HepG2 (cell line): ENCODE measurements at regions not wholly inside any gene's neighbourhood (a gene's known extent, or its start where the extent isn't known, plus 50 kb on each side); places are given as distances from the start of the nearest gene placed in this dataset.

Experiments used
- ATAC-seq: fragments of 200-7000 bp; cut with Tn5 transposase; 3 replicates; pipeline ENCODE4 v1.9.1; 2020; ENCODE audit warnings: mild to moderate bottlenecking, moderate library complexity
- BruUV-seq: library from RNA; stranded (reverse); fragments of 400-500 nt; replicated peaks from 2 replicates; lab custom pipeline; 2021; lab: Mats Ljungman, UMichigan
- CTCF ChIA-PET: fragments of 300-600 bp; formaldehyde crosslinking; extraction: SDS; loops from one replicate; lab custom pipeline; 2021; ENCODE audit warnings: low total read pairs, inconsistent platforms, low intra/inter-chr PET ratio; lab: Yijun Ruan, JAX
- POLR2A ChIA-PET: fragments of 350-600 bp; sonication (Branson Sonifier 250); formaldehyde crosslinking; loops from one replicate; lab custom pipeline; 2020; ENCODE audit warnings: antibody characterized with exemption, inconsistent platforms; lab: Yijun Ruan, JAX
- DNase-seq: peaks from one replicate; pipeline ENCODE4 v3.0.0-alpha.2; 2015; ENCODE audit warnings: low spot score
- FAIRE-seq: peaks from 3 replicates; lab custom pipeline; 2011; peaks lifted over from hg19 to GRCh38; lab: Jason Lieb, UNC
- H2AFZ ChIP-seq: one replicate; pipeline ENCODE4 v1.6.1; 2011; ENCODE audit warnings: low read length, inconsistent platforms
- H3K27ac ChIP-seq: fragments of 300-600 bp; 3 replicates; pipeline ENCODE4 v1.8.0; 2011; ENCODE audit warnings: mixed run types, mild to moderate bottlenecking, mixed read lengths, low read length, inconsistent platforms; ENCODE audit not compliant: insufficient read depth; ENCODE audit errors: extremely low read length
- H3K27me3 ChIP-seq, 2 experiments: fragments of 200-600 bp in 1 of 2; 2 replicates in 1 of 2; 3 replicates in 1 of 2; pipeline versions ENCODE4 v1.6.0 to v1.8.0; 2011; ENCODE audit warnings: low read length in 2 of 2, mild to moderate bottlenecking in 2 of 2, moderate library complexity in 2 of 2, inconsistent platforms in 1 of 2; ENCODE audit not compliant: insufficient read depth in 2 of 2, control insufficient read depth in 1 of 2
- H3K36me3 ChIP-seq, 2 experiments: fragments of 200-600 bp in 1 of 2; replicated peaks in 1 of 2; 2 replicates in 1 of 2; 3 replicates in 1 of 2; pipeline versions ENCODE4 v1.5.1 to v1.8.0; 2011; ENCODE audit warnings: low read length in 2 of 2, inconsistent platforms in 1 of 2; ENCODE audit not compliant: insufficient read depth in 2 of 2, control insufficient read depth in 1 of 2
- H3K4me1 ChIP-seq: 2 replicates; pipeline ENCODE4 v1.5.1; 2012; ENCODE audit warnings: low read length, inconsistent platforms; ENCODE audit not compliant: insufficient read depth
- H3K4me2 ChIP-seq: 2 replicates; pipeline ENCODE4 v1.6.0; 2011; ENCODE audit warnings: low read depth, low read length, inconsistent platforms
- H3K4me3 ChIP-seq, 3 experiments: fragments of 200-600 bp in 1 of 3; sonication (generic), shearing (Covaris generic) in 1 of 3; replicated peaks in 1 of 3; 2 replicates each; pipeline ENCODE4 v1.5.1; 2011 to 2016; ENCODE audit warnings: low read length in 3 of 3, inconsistent platforms in 2 of 3, low read depth in 2 of 3, mild to moderate bottlenecking in 2 of 3, control low read depth in 1 of 3, mixed read lengths in 1 of 3; ENCODE audit not compliant: insufficient read depth in 1 of 3
- H3K79me2 ChIP-seq: one replicate; pipeline ENCODE4 v1.6.1; 2011; ENCODE audit warnings: low read length, inconsistent platforms; ENCODE audit not compliant: insufficient read depth
- H3K9ac ChIP-seq: 2 replicates; pipeline ENCODE4 v1.6.0; 2011; ENCODE audit warnings: mild to moderate bottlenecking, low read depth, low read length, inconsistent platforms; ENCODE audit not compliant: insufficient read depth
- H3K9me3 ChIP-seq: 2 replicates; pipeline ENCODE4 v1.5.1; 2012; ENCODE audit warnings: mild to moderate bottlenecking, low read length
- H4K20me1 ChIP-seq: 2 replicates; pipeline ENCODE4 v1.6.0; 2011; ENCODE audit warnings: inconsistent platforms, mild to moderate bottlenecking, low read length, moderate library complexity; ENCODE audit not compliant: insufficient read depth
- DPF2 ChIP-seq: sonication (generic); formaldehyde crosslinking; IDR thresholded peaks from 2 replicates; pipeline ENCODE4 v1.4.0; 2020; ENCODE audit warnings: mild to moderate bottlenecking, low read depth, missing genetic modification reagents, borderline replicate concordance
- FOXA1 ChIP-seq, 2 experiments: fragments of 450-650 bp in 1 of 2; sonication (generic) in 1 of 2; formaldehyde crosslinking in 1 of 2; IDR thresholded peaks; 2 replicates each; pipeline versions ENCODE4 v1.4.0 to v1.6.1; 2016 to 2020; ENCODE audit warnings: missing genetic modification reagents in 1 of 2
- HDAC2 ChIP-seq: sonication (generic); formaldehyde crosslinking; IDR thresholded peaks from 2 replicates; pipeline ENCODE4 v1.4.0; 2020; ENCODE audit warnings: missing genetic modification reagents
- HIC2 ChIP-seq: sonication (generic); formaldehyde crosslinking; IDR thresholded peaks from 2 replicates; pipeline ENCODE4 v1.9.0; 2022; ENCODE audit warnings: low read depth, missing genetic modification reagents
- KIAA2018 ChIP-seq: sonication (generic); formaldehyde crosslinking; IDR thresholded peaks from 2 replicates; pipeline ENCODE4 v1.5.0; 2020; ENCODE audit warnings: mild to moderate bottlenecking, missing genetic modification reagents, borderline replicate concordance
- PAXIP1 ChIP-seq: sonication (generic); formaldehyde crosslinking; conservative IDR thresholded peaks from 2 replicates; pipeline ENCODE4 v1.4.0; 2020; ENCODE audit warnings: mild to moderate bottlenecking, missing genetic modification reagents, moderate library complexity
- TCF12 ChIP-seq, 2 experiments: fragments of 450-650 bp in 1 of 2; sonication (generic) in 1 of 2; formaldehyde crosslinking in 1 of 2; IDR thresholded peaks; 2 replicates each; pipeline versions ENCODE4 v1.6.1 to v1.8.0; 2017 to 2022; ENCODE audit warnings: antibody characterized with exemption in 1 of 2, mild to moderate bottlenecking in 1 of 2, missing genetic modification reagents in 1 of 2, moderate library complexity in 1 of 2
- ZNF33A ChIP-seq: sonication (generic); formaldehyde crosslinking; IDR thresholded peaks from 2 replicates; pipeline ENCODE4 v1.5.1; 2020; ENCODE audit warnings: missing genetic modification reagents, mild to moderate bottlenecking, moderate library complexity, borderline replicate concordance
- ZNF644 ChIP-seq: IDR thresholded peaks from 2 replicates; pipeline ENCODE4 v1.6.1; 2016; ENCODE audit warnings: low read depth
- ZNF7 ChIP-seq: IDR thresholded peaks from 2 replicates; pipeline ENCODE4 v1.6.1; 2016; ENCODE audit warnings: missing biosample characterization, missing genetic modification reagents
- WGBS: methylation state at CpG from one replicate; pipeline ENCODE4 v1.1.6; 2017; ENCODE audit warnings: low lambda C conversion rate; 5-methylcytosine and 5-hydroxymethylcytosine counted together
- in situ Hi-C: cut with HindIII; loops from 2 replicates; pipeline ENCODE4 v1.10.0; 2017; ENCODE audit warnings: low pct_unique_long_range_greater_than_20kb; ENCODE audit not compliant: extremely low pct_ligation_motif_present
- intact Hi-C: fragments of 100-400 bp; cut with micrococcal nuclease; formaldehyde crosslinking; loops from one replicate; pipeline ENCODE4 v1.10.0; 2022; ENCODE audit not compliant: unreplicated experiment

GRCh38 chr7:3172768-3173280, 128.2 kb upstream of the SDK1 start:
- DNase-seq (peak; percentile 74), ATAC-seq (peak; percentile 38; the same call in 1 of the 3 replicates), FAIRE-seq (no peak)
- BruUV-seq = no TSS peak
- no peaks in the 10 kb centered on the region for H4K20me1 ChIP-seq
- H3K27me3 ChIP-seq = no peaks in the 10 kb centered on the region
- peaks cover 48% of the 10 kb centered on the region for H3K4me1 ChIP-seq
- no peak overlapping the region for H3K27ac ChIP-seq
- H3K4me3 ChIP-seq = no peak overlapping the region
- no peaks in the 10 kb centered on the region for H3K9me3 ChIP-seq
- no peaks in the 10 kb centered on the region for H3K79me2 ChIP-seq
- H3K4me2 ChIP-seq = peak overlapping the region; percentile 11; the same call in 1 of the 2 replicates
- no peak overlapping the region for H2AFZ ChIP-seq
- no peaks in the 10 kb centered on the region for H3K36me3 ChIP-seq
- CTCF ChIA-PET = no interaction called here
- H3K9ac ChIP-seq = no peak overlapping the region
- POLR2A ChIA-PET = no interaction called here
- WGBS = 12% methylated on average over 7 of the region's 7 CpGs
- intact Hi-C loops = no loop called here
- in situ Hi-C loops = no loop called here
- TF ChIP-seq ZNF644 (CRISPR knock-in tag) (0 out of 2 replicates have a peak, but pooled peaks have one; percentile 42), FOXA1 (IDR thresholded peaks at IDR 0.05) (no peak), FOXA1 (CRISPR knock-in tag; IDR thresholded peaks at IDR 0.05) (peak; percentile 77), ZNF33A (no peak), ZNF7 (peak; percentile 63), HIC2 (peak; percentile 61; the same call in 1 of the 2 replicates), PAXIP1 (CRISPR knock-in tag) (0 out of 2 replicates have a peak, but pooled peaks have one; percentile 13), TCF12 (IDR thresholded peaks at IDR 0.05) (no peak), TCF12 (CRISPR knock-in tag; IDR thresholded peaks at IDR 0.05) (no peak), HDAC2 (CRISPR knock-in tag) (peak; percentile 30; the same call in 1 of the 2 replicates), DPF2 (CRISPR knock-in tag) (0 out of 2 replicates have a peak, but pooled peaks have one; percentile 18), KIAA2018 (CRISPR knock-in tag) (no peak)
